ENCODE measurements at regions not wholly inside any gene's neighbourhood (a gene's known extent, or its start where the extent isn't known, plus 50 kb on each side); places are given as distances from the start of the nearest gene placed in this dataset.

DNA sequence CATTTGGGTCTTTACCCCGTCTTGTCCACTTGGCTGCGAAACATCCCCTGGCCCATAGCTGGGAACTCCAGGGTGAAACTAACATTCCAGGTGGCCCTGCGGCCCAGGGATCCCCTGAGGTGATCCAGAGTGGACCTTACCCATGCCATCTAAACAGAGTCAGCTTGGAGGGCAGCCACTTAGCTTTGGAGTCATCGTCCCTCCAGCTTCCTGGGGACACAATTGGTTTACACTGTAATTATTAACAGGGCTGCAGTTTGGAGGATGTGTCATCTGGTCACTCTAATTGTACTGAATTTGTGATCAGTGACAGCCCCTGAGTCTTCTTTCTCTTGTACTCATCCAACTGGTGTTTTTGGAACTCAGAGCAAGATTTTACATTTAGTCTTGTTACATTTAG lies 149.9 kb downstream of the ENGASE start:
- Histone ChIP-seq H3K4me2 (ENCODE audit: low read length) (no peak overlapping the region), H3K27ac (ENCODE audit: low read length) (no peak overlapping the region), H3K36me3 (ENCODE audit: low read depth, low read length) (no peaks in the 10 kb centered on the region), H4K20me1 (ENCODE audit: low read length) (no peaks in the 10 kb centered on the region), H3K4me3 (ENCODE audit: low read length) (no peak overlapping the region), H3K27me3 (ENCODE audit: low read length) (peaks cover 87% of the 10 kb centered on the region), H3F3A (ENCODE audit: low read length, unreplicated experiment) (no peaks in the 10 kb centered on the region), H3K9me2 (replicated peaks; ENCODE audit: low read length) (no peaks in the 10 kb centered on the region), H3K79me2 (ENCODE audit: low read length) (no peaks in the 10 kb centered on the region), H3K9me3 (ENCODE audit: low read length) (no peaks in the 10 kb centered on the region), H3K4me1 (ENCODE audit: insufficient read depth, low read length) (no peaks in the 10 kb centered on the region), H2AFZ (ENCODE audit: low read length) (no peak overlapping the region), H3K9ac (ENCODE audit: low read length) (no peak overlapping the region)
- TF ChIP-seq, protein P1, sequence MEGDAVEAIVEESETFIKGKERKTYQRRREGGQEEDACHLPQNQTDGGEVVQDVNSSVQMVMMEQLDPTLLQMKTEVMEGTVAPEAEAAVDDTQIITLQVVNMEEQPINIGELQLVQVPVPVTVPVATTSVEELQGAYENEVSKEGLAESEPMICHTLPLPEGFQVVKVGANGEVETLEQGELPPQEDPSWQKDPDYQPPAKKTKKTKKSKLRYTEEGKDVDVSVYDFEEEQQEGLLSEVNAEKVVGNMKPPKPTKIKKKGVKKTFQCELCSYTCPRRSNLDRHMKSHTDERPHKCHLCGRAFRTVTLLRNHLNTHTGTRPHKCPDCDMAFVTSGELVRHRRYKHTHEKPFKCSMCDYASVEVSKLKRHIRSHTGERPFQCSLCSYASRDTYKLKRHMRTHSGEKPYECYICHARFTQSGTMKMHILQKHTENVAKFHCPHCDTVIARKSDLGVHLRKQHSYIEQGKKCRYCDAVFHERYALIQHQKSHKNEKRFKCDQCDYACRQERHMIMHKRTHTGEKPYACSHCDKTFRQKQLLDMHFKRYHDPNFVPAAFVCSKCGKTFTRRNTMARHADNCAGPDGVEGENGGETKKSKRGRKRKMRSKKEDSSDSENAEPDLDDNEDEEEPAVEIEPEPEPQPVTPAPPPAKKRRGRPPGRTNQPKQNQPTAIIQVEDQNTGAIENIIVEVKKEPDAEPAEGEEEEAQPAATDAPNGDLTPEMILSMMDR (conservative IDR thresholded peaks at IDR 0.05; ENCODE audit: low read depth, low read length): no peak
- TF ChIP-seq EZH2 (IDR thresholded peaks at IDR 0.05; ENCODE audit: low read length, unreplicated experiment) (no peak), EZH2phosphoT487 (IDR thresholded peaks at IDR 0.05; ENCODE audit: borderline replicate concordance, low read length) (no peak)
- no peak for DNase-seq
- ChIA-PET CTCF (no interaction called here), POLR2A (ENCODE audit: unreplicated experiment) (no interaction called here)
- no peak for ATAC-seq
- BruUV-seq (replicated peaks): no TSS peak
- intact Hi-C loops (cut with micrococcal nuclease): no loop called here

DNA sequence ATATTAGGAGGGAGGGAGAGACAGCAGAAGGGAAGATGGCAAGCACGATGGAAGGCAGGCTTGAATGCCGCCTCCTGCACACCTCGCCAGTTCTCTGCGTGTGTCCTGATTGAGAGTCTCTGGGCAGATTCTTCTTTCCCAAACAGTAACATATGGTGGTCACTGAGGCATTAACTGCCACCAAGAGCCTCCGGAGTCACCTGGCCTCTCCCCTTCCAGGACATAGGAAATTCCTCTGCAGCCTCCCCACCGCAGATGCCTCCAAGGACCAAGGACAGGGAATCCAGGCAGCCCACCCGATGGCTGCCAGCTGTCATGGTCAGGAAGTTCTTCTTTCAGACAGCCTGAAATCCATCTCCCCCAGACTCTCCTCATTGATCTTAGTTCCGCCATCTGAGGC lies 149.3 kb downstream of the ENGASE start:
- no peak overlapping the region for H3K27ac ChIP-seq (ENCODE audit: low read length)
- H3K27me3 ChIP-seq (ENCODE audit: low read length): peaks cover 90% of the 10 kb centered on the region

DNA sequence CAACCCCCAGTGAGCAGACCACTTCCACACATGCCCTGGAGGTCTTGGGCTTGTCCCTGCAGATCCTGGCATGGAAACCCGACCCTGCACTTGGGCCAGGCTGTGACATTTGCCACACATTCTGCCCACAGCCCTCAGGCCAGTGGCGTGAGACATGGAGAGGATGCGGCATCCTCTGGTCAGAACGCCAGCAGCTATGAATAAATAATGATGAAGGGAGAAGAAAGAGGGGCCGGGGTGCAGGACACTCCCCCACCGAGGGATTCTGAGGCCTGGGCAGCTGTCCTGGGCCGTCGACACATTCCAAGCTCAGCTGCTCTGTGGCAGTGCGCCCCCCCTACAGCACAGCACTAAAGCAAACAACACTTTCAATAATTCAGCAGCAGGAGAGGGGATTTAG lies 148.8 kb downstream of the ENGASE start:
- ChIA-PET POLR2A (ENCODE audit: unreplicated experiment) (interaction anchor here (0.6 kb wide), 1 partner anchor 223 kb away, joined by 7 read pairs; no protein-coding TSS in a partner anchor), CTCF (no interaction called here)
- DNase-seq: no peak
- Histone ChIP-seq H3K36me3 (ENCODE audit: low read depth, low read length) (no peaks in the 10 kb centered on the region), H3K4me2 (ENCODE audit: low read length) (no peak overlapping the region), H3F3A (ENCODE audit: low read length, unreplicated experiment) (no peaks in the 10 kb centered on the region), H3K27me3 (ENCODE audit: low read length) (peaks cover 91% of the 10 kb centered on the region), H3K4me3 (ENCODE audit: low read length) (no peak overlapping the region), H4K20me1 (ENCODE audit: low read length) (no peaks in the 10 kb centered on the region), H3K27ac (ENCODE audit: low read length) (no peak overlapping the region), H2AFZ (ENCODE audit: low read length) (no peak overlapping the region), H3K9me3 (ENCODE audit: low read length) (no peaks in the 10 kb centered on the region), H3K79me2 (ENCODE audit: low read length) (no peaks in the 10 kb centered on the region), H3K4me1 (ENCODE audit: insufficient read depth, low read length) (no peaks in the 10 kb centered on the region), H3K9ac (ENCODE audit: low read length) (no peak overlapping the region), H3K9me2 (replicated peaks; ENCODE audit: low read length) (no peaks in the 10 kb centered on the region)
- intact Hi-C loops (cut with micrococcal nuclease): no loop called here
- TF ChIP-seq EZH2phosphoT487 (IDR thresholded peaks at IDR 0.05; ENCODE audit: borderline replicate concordance, low read length) (no peak), EZH2 (IDR thresholded peaks at IDR 0.05; ENCODE audit: low read length, unreplicated experiment) (no peak)
- TF ChIP-seq, protein P1 (conservative IDR thresholded peaks at IDR 0.05; ENCODE audit: low read depth, low read length): no peak
- no TSS peak for BruUV-seq (replicated peaks)
- ATAC-seq: no peak

More for the DNA sequence above, 149.3 kb downstream of the ENGASE start:
- H3K79me2 ChIP-seq (ENCODE audit: low read length): no peaks in the 10 kb centered on the region
- no peak overlapping the region for H3K4me3 ChIP-seq (ENCODE audit: low read length)
- H3K4me1 ChIP-seq (ENCODE audit: insufficient read depth, low read length): no peaks in the 10 kb centered on the region
- no peak overlapping the region for H2AFZ ChIP-seq (ENCODE audit: low read length)
- H3F3A ChIP-seq (ENCODE audit: low read length, unreplicated experiment): no peaks in the 10 kb centered on the region
- no peaks in the 10 kb centered on the region for H3K36me3 ChIP-seq (ENCODE audit: low read depth, low read length)
- H3K9me3 ChIP-seq (ENCODE audit: low read length): no peaks in the 10 kb centered on the region
- no TSS peak for BruUV-seq (replicated peaks)
- CTCF ChIA-PET: no interaction called here
- no peak overlapping the region for H3K4me2 ChIP-seq (ENCODE audit: low read length)
- ATAC-seq (no peak), DNase-seq (no peak)
- no peaks in the 10 kb centered on the region for H3K9me2 ChIP-seq (replicated peaks; ENCODE audit: low read length)
- H3K9ac ChIP-seq (ENCODE audit: low read length): no peak overlapping the region
- TF ChIP-seq EZH2phosphoT487 (IDR thresholded peaks at IDR 0.05; ENCODE audit: borderline replicate concordance, low read length) (no peak), EZH2 (IDR thresholded peaks at IDR 0.05; ENCODE audit: low read length, unreplicated experiment) (no peak)
- TF ChIP-seq, protein P1 (conservative IDR thresholded peaks at IDR 0.05; ENCODE audit: low read depth, low read length): no peak
- H4K20me1 ChIP-seq (ENCODE audit: low read length): no peaks in the 10 kb centered on the region
- POLR2A ChIA-PET (ENCODE audit: unreplicated experiment): no interaction called here
- intact Hi-C loops (cut with micrococcal nuclease): no loop called here
